ENCODE measurements at regions not wholly inside any gene's neighbourhood (a gene's known extent, or its start where the extent isn't known, plus 50 kb on each side); places are given as distances from the start of the nearest gene placed in this dataset.

- no peak for TF ChIP-seq CTCF (IDR thresholded peaks at IDR 0.05; ENCODE audit: insufficient read depth, low read length, poor library complexity, severe bottlenecking)
- TF ChIP-seq EZH2phosphoT487 (conservative IDR thresholded peaks at IDR 0.05; ENCODE audit: low read length): no peak
Observed at GRCh38 chr2:128423788-128424165, 105.1 kb upstream of the HS6ST1 start.
